Heart left ventricle (tissue), 16 donors: ENCODE measurements at regions not wholly inside any gene's neighbourhood (a gene's known extent, or its start where the extent isn't known, plus 50 kb on each side); places are given as distances from the start of the nearest gene placed in this dataset.

Experiments
- ATAC-seq, 4 donors: fragments of 200-7000 bp; cut with Tn5 transposase; one replicate each; pipeline ENCODE4 v1.9.1; 2020 to 2022; ENCODE audit warnings: moderate library complexity in 4 of 4, mild to moderate bottlenecking in 3 of 4, moderate number of reproducible peaks in 1 of 4
- DNase-seq, 5 donors: peaks; one replicate each; pipeline ENCODE4 v3.0.0-alpha.2; 2020
- H3K27ac ChIP-seq, 12 donors: fragments of 200-600 bp; sonication (generic) in 4 of 12; one replicate each; pipeline versions ENCODE4 v1.5.0 to v1.8.0; 2016 to 2022; ENCODE audit warnings: mild to moderate bottlenecking in 2 of 12
- H3K27me3 ChIP-seq, 9 donors: fragments of 200-600 bp; sonication (generic) in 2 of 9; one replicate each; pipeline versions ENCODE4 v1.5.1 to v1.8.0; 2016 to 2022; ENCODE audit warnings: mild to moderate bottlenecking in 3 of 9
- H3K36me3 ChIP-seq, 9 donors: fragments of 200-600 bp; sonication (generic) in 2 of 9; one replicate each; pipeline versions ENCODE4 v1.5.0 to v1.8.0; 2018 to 2022; ENCODE audit warnings: mild to moderate bottlenecking in 2 of 9
- H3K4me1 ChIP-seq, 12 donors: fragments of 200-600 bp; sonication (generic) in 4 of 12; one replicate each; pipeline versions ENCODE4 v1.5.0 to v1.8.0; 2016 to 2022; ENCODE audit warnings: mild to moderate bottlenecking in 3 of 12
- H3K4me3 ChIP-seq, 12 donors: fragments of 200-600 bp; sonication (generic) in 4 of 12; one replicate each; pipeline versions ENCODE4 v1.5.0 to v1.8.0; 2017 to 2022; ENCODE audit warnings: mild to moderate bottlenecking in 9 of 12, moderate library complexity in 4 of 12
- H3K9me3 ChIP-seq, 12 donors: fragments of 200-600 bp; sonication (generic) in 4 of 12; one replicate each; pipeline versions ENCODE4 v1.5.0 to v1.8.0; 2016 to 2022; ENCODE audit warnings: mild to moderate bottlenecking in 1 of 12
- CTCF ChIP-seq, 12 donors: fragments of 200-600 bp; sonication (generic) in 4 of 12; IDR thresholded peaks; one replicate each; pipeline versions ENCODE4 v1.5.0 to v1.8.0; 2018 to 2022; ENCODE audit warnings: antibody characterized with exemption in 12 of 12, mild to moderate bottlenecking in 5 of 12
- POLR2A ChIP-seq, 2 donors: fragments of 450-650 bp; IDR thresholded peaks; one replicate each; pipeline ENCODE4 v1.6.1; 2017; ENCODE audit warnings: antibody characterized with exemption in 2 of 2, mild to moderate bottlenecking in 2 of 2, moderate library complexity in 2 of 2
- WGBS, 4 donors: extraction: QIAGEN DNeasy Blood & Tissue Kit in 2 of 4; methylation state at CpG; one replicate each; pipeline versions ENCODE4 v1.1.5 to v1.1.7; 2013 to 2018; 5-methylcytosine and 5-hydroxymethylcytosine counted together
- intact Hi-C, 10 donors: fragments of 100-400 bp; cut with DNase I; formaldehyde crosslinking; loops; one replicate each; pipeline versions ENCODE4 v1.11.1 to v1.14.2; 2022
- donor health status: ischemic (EF 13 %, LVEDD 7.1; RV severe dilation, severe dysfunction).
- donor health status: healthy with polysubstance abuse.
- donor health status: DM: no; HTN: yes; CAD: no.
- donor health status: DM: no; HTN: no; CAD: no.
- donor health status: ischemic (EF 25% LVEDD 6.9; RV normal size, moderate dysfunction).
- donor health status: ischemic (EF 25% LVEDD 5.7; RV mildly dilated, moderate dysfunction).
- donor health status: healthy.
- donor health status: DM: yes; HTN: yes; CAD: no.
- donor health status: ischemic (EF 35%, LVEDD 5.7; RV mildly dilated, moderate dysfunction).
- donor health status: nonischemic (EF 11% LVEDD 7.7; RV severe dilation, severe dysfunction).
- donor health status: DM: yes; HTN: yes; CAD: no.
- donor health status: PGD.
- donor health status: ischemic (EF 29% LVEDD 5.4; RV normal size, mild dysfunction).
- donor health status: nonischemic (EF 23%, LVEDD 6.1; RV moderate dilation, normal function).

- no peak for TF ChIP-seq POLR2A (IDR thresholded peaks at IDR 0.05)
- no peak for TF ChIP-seq CTCF (IDR thresholded peaks at IDR 0.05)
- no peaks in the 10 kb centered on the region for H3K36me3 ChIP-seq
- H3K9me3 ChIP-seq = peaks cover 0 to 7% (median 0%) of the 10 kb centered on the region in 12 donors
- no peaks in the 10 kb centered on the region for H3K27me3 ChIP-seq
- H3K27ac ChIP-seq = no peak overlapping the region
- DNase-seq = no peak
- no peak for ATAC-seq
- H3K4me1 ChIP-seq = no peaks in the 10 kb centered on the region
- intact Hi-C loops = no loop called here
- WGBS, 4 donors = 89 to 92% (median 91%) methylated on average over 9 of the region's 9 CpGs
- H3K4me3 ChIP-seq = no peak overlapping the region
Observed at GRCh38 chr2:16117791-16118610, 177.7 kb downstream of the MYCN start.

GRCh38 chr2:16117021-16117700 is 176.8 kb downstream of the MYCN start:
- Histone ChIP-seq H3K4me3 (no peak overlapping the region), H3K27ac (no peak overlapping the region), H3K9me3 (peaks cover 0 to 7% (median 0%) of the 10 kb centered on the region in 12 donors), H3K27me3 (peaks cover 0 to 4% (median 0%) of the 10 kb centered on the region in 9 donors), H3K36me3 (no peaks in the 10 kb centered on the region), H3K4me1 (no peaks in the 10 kb centered on the region)
- no peak for ATAC-seq
- no peak for DNase-seq
- 82 to 93% (median 89%) methylated on average over 9 of the region's 9 CpGs for WGBS, 4 donors
- intact Hi-C loops = no loop called here
- TF ChIP-seq CTCF (IDR thresholded peaks at IDR 0.05) (no peak), POLR2A (IDR thresholded peaks at IDR 0.05) (no peak)

GRCh38 chr2:16115881-16116830 is 175.8 kb downstream of the MYCN start:
- WGBS, 4 donors = 75 to 82% (median 79%) methylated on average over 7 of the region's 7 CpGs
- DNase-seq = no peak
- no peak overlapping the region for H3K4me3 ChIP-seq
- H3K4me1 ChIP-seq = no peaks in the 10 kb centered on the region
- no peak for ATAC-seq
- peaks cover 0 to 7% (median 0%) of the 10 kb centered on the region in 9 donors for H3K27me3 ChIP-seq
- TF ChIP-seq POLR2A (IDR thresholded peaks at IDR 0.05) = no peak
- no peak for TF ChIP-seq CTCF (IDR thresholded peaks at IDR 0.05)
- H3K9me3 ChIP-seq = peaks cover 0 to 2% (median 0%) of the 10 kb centered on the region in 12 donors
- H3K27ac ChIP-seq = no peak overlapping the region
- H3K36me3 ChIP-seq = no peaks in the 10 kb centered on the region
- intact Hi-C loops = no loop called here
